Testis (tissue), 2 donors: ENCODE measurements at regions not wholly inside any gene's neighbourhood (a gene's known extent, or its start where the extent isn't known, plus 50 kb on each side); places are given as distances from the start of the nearest gene placed in this dataset.

Experiments
- POLR2A ChIP-seq: fragments of 450-650 bp; IDR thresholded peaks from one replicate; pipeline ENCODE4 v1.6.1; 2017; ENCODE audit warnings: antibody characterized with exemption, mild to moderate bottlenecking, moderate library complexity
- TF ChIP-seq, protein P1 (sequence below), 3 experiments: fragments of 450-650 bp in 2 of 3; fragments of 200-600 bp in 1 of 3; sonication (generic) in 1 of 3; IDR thresholded peaks; one replicate each; pipeline ENCODE4 v1.5.1; 2016 to 2019; ENCODE audit warnings: antibody characterized with exemption in 3 of 3, mild to moderate bottlenecking in 2 of 3, moderate library complexity in 1 of 3

DNA sequence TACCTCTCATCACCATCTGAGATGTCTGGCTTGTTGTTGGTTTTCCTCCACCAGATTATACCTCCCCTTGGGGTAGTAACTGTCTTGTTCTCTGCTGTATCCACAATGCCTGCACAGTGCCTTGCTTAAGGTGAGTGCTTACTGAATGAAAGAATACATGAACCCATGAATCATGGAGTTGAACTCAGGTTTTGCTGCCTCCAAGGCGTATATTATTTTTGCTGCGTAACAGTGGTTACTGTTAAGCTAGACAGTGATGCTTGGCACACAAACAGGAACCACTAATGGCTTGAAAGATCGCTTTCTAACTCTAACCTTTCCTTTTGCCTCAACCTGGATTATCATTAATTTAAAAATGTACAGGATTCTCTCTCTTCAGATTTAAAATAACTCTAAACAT, 695.8 kb downstream of the TOX3 start:
- no peak for TF ChIP-seq POLR2A
- TF ChIP-seq, protein P1, sequence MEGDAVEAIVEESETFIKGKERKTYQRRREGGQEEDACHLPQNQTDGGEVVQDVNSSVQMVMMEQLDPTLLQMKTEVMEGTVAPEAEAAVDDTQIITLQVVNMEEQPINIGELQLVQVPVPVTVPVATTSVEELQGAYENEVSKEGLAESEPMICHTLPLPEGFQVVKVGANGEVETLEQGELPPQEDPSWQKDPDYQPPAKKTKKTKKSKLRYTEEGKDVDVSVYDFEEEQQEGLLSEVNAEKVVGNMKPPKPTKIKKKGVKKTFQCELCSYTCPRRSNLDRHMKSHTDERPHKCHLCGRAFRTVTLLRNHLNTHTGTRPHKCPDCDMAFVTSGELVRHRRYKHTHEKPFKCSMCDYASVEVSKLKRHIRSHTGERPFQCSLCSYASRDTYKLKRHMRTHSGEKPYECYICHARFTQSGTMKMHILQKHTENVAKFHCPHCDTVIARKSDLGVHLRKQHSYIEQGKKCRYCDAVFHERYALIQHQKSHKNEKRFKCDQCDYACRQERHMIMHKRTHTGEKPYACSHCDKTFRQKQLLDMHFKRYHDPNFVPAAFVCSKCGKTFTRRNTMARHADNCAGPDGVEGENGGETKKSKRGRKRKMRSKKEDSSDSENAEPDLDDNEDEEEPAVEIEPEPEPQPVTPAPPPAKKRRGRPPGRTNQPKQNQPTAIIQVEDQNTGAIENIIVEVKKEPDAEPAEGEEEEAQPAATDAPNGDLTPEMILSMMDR (IDR thresholded peaks at IDR 0.05): no peak
